Fibroblast of villous mesenchyme (primary cell): ENCODE measurements at regions not wholly inside any gene's neighbourhood (a gene's known extent, or its start where the extent isn't known, plus 50 kb on each side); places are given as distances from the start of the nearest gene placed in this dataset.

Experiments used
- DNase-seq: peaks from one replicate; pipeline ENCODE4 v3.0.0-alpha.2; 2010; ENCODE audit warnings: low read depth
- H3K4me3 ChIP-seq: 2 replicates; pipeline ENCODE4 v1.5.1; 2011; ENCODE audit warnings: low read depth, mild to moderate bottlenecking, low read length
- TF ChIP-seq, protein P1 (sequence below): IDR thresholded peaks from 2 replicates; pipeline ENCODE4 v1.5.1; 2012; ENCODE audit warnings: low read depth, mild to moderate bottlenecking, low read length; ENCODE audit not compliant: insufficient read depth

DNA sequence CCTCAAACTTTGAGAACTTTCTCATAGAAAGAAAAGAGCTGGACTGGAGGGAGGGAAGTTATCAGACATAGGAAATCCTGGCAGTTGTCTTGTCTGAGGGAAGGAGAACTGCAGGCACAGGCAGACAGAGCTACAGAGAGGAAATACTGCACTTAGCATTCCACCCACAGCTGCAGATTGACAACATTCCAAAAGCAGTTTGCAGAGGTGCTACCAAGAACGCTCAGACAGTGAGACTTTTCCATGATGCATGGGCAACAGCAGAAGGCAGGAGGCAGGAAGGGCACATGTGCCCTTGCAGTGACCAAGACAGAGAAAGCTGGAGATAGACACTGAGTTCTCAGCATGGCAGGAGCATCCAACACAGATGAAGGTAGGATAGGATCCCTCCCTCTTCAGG, 327.5 kb upstream of the ZNF462 start:
- TF ChIP-seq, protein P1, sequence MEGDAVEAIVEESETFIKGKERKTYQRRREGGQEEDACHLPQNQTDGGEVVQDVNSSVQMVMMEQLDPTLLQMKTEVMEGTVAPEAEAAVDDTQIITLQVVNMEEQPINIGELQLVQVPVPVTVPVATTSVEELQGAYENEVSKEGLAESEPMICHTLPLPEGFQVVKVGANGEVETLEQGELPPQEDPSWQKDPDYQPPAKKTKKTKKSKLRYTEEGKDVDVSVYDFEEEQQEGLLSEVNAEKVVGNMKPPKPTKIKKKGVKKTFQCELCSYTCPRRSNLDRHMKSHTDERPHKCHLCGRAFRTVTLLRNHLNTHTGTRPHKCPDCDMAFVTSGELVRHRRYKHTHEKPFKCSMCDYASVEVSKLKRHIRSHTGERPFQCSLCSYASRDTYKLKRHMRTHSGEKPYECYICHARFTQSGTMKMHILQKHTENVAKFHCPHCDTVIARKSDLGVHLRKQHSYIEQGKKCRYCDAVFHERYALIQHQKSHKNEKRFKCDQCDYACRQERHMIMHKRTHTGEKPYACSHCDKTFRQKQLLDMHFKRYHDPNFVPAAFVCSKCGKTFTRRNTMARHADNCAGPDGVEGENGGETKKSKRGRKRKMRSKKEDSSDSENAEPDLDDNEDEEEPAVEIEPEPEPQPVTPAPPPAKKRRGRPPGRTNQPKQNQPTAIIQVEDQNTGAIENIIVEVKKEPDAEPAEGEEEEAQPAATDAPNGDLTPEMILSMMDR, result no peak
- no peak for DNase-seq
- no peak overlapping the region for H3K4me3 ChIP-seq

DNA sequence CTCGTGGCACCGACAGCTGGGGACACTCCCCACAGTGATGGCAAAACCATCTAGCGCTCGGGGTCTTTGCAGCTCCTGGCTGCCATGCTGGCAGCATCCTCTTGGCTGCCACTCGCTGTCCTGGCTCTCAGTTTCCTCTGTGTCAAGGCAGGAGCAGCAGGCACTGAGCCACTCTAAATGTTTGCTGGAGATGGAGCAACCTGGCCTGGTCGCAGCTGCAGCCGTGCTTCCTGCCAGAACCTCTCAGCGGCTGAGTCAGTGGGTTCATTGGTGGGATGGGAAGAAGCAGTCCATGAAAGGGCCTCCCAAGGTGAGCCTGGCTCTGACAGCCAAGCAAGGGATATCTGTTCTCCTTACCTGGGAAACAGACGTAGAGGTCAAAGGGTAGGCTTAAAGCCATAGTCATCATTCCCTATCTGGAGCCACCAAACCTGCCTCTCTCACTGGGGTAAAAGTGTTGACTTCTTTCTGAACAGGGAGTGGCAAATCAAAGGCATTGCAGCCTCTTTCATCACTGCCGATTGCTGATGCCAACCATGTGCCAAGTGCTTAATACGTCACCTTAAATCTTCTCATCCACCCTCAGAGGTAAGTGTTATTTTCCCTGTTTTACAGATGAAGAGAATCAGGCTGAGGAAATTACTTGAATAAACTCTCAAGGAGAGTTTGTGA, 304.8 kb upstream of the ZNF462 start:
- TF ChIP-seq, protein P1, result no peak
- H3K4me3 ChIP-seq, result no peak overlapping the region
- DNase-seq, result no peak

DNA sequence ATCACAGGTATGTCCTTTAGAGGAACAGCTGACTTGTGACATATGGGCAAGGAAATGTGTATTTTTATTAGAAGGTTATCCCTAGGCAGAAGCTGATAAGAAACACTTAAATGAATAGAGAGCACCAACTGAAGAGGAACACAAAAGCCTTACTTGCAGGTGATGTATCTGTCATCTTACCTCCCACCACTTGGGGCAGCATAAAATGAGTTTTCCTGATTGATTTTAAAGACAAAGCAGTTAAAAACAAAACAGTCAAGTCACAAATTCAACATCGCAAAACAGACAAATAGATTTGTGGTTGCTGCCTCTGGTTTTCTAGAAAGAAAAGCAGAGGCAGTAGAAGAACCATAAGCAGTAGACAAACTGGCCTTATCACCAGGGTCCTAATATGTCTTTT, 302.4 kb upstream of the ZNF462 start:
- no peak for DNase-seq
- H3K4me3 ChIP-seq, result no peak overlapping the region
- TF ChIP-seq, protein P1, result no peak

DNA sequence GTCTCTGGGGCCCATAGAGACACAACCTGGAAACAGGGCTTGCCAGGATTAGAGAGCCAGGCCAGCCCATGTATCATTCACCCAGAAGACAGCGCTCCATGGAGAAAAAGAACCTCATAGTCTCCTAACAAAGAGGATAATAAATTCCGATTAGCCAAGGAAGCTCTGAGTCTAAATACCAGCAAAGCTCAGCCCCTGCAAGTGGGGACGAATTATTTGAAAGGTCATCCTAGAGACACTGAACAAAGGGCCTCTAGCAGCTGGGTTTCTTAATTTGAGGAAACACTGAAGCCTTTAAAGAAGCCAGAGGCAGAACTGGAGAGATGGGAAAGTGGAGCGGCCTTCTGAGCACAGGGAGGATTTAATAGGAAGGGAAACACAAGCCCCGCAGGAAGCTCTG, 287.1 kb upstream of the ZNF462 start:
- no peak for DNase-seq
- no peak overlapping the region for H3K4me3 ChIP-seq
- TF ChIP-seq, protein P1, result no peak

DNA sequence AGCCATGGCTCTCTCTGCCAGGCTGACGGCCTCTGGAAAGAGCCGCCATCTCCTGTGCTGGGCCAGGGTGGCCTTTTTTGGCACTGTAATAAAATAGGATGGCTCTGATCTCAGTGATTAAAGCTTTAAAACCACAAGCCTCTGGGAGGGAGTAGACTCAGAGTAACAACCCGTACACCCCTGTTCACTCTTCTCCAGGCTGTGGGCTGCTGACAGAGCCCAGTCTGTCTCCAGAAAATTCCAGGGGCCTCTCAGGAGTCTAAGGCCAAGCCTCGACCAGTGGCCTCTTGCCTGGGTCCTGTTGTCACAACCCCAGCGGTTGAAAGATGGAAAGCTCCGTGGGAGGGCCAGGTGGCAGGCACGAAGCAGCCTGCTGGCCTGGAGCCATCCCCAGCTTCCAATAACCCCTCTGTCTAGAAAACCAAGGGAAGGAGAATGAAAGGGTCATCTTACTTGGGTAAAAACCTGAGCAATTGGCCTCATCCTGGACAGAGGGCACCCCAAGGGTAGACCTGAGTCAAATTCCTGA, 286.7 kb upstream of the ZNF462 start:
- no peak for DNase-seq
- TF ChIP-seq, protein P1, result no peak
- no peak overlapping the region for H3K4me3 ChIP-seq

DNA sequence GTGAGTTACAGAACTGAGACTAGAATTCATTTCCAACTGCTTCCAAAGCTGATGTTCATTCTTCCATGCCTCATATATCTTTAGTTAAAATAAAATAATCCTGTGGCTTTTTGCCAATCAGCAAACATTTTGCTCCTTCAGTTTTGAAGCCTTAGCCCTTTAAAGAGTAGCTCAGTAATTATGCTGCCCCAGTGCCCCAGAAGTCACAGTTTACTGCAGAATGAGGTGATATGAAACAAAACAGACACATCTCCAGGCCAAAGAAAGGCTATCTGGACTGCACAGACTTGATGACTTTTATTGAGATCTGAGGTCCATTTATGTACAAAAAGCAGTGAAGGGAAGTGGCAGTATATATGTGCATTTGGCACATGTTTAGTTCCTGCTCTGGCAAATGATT, 285.8 kb upstream of the ZNF462 start:
- no peak for DNase-seq
- TF ChIP-seq, protein P1, result no peak
- no peak overlapping the region for H3K4me3 ChIP-seq

DNA sequence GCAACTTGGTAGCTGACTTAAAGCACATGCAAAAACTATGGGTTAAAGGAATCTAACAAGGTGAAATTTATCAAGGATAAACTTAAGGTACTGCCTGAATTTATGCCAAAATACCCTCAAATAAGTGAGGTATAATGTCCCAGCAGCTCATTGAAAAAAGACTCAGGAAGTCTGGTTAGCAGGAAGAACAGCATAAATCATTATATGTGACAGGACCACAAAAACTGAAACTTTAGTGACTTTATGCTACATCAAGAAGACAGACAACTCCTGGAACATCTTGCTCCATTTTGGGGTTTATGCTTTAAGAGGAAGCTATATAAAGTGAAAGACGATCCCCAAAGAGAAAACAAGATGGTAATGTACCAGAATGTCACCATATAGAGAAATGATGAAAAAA, 282.4 kb upstream of the ZNF462 start:
- no peak overlapping the region for H3K4me3 ChIP-seq
- TF ChIP-seq, protein P1, result no peak
- no peak for DNase-seq
